HCT116 (cell line): ENCODE measurements at regions not wholly inside any gene's neighbourhood (a gene's known extent, or its start where the extent isn't known, plus 50 kb on each side); places are given as distances from the start of the nearest gene placed in this dataset.

Experiments
- ELF1 ChIP-seq: IDR thresholded peaks from 2 replicates; pipeline ENCODE4 v1.6.1; 2012; ENCODE audit warnings: low read depth, borderline replicate concordance
- EZH2 ChIP-seq: fragments of 200-600 bp; sonication (generic); IDR thresholded peaks from 2 replicates; pipeline ENCODE4 v1.6.1; 2017; ENCODE audit warnings: antibody characterized with exemption, mixed run types
- EZH2phosphoT487 ChIP-seq: fragments of 200-600 bp; IDR thresholded peaks from 2 replicates; pipeline ENCODE4 v1.6.1; 2018; ENCODE audit warnings: antibody characterized with exemption, borderline replicate concordance
- JUND ChIP-seq: IDR thresholded peaks from 2 replicates; pipeline ENCODE4 v1.6.1; 2012
- POLR2A ChIP-seq: IDR thresholded peaks from 2 replicates; pipeline ENCODE4 v1.7.0; 2011; ENCODE audit warnings: borderline replicate concordance; ENCODE audit not compliant: insufficient read depth, insufficient read length; ENCODE audit errors: extremely low read depth
- RAD21 ChIP-seq: IDR thresholded peaks from 2 replicates; pipeline ENCODE4 v1.6.1; 2012; ENCODE audit warnings: low read depth, mild to moderate bottlenecking
- TF ChIP-seq, protein P1 (sequence below), 3 experiments: fragments of 200-600 bp in 1 of 3; sonication (generic) in 1 of 3; IDR thresholded peaks in 2 of 3; conservative IDR thresholded peaks in 1 of 3; 2 replicates each; pipeline ENCODE4 v1.5.1; 2012 to 2017; ENCODE audit warnings: low read depth in 2 of 3, low read length in 2 of 3, antibody characterized with exemption in 1 of 3, borderline replicate concordance in 1 of 3, control low read depth in 1 of 3, mild to moderate bottlenecking in 1 of 3, mixed read lengths in 1 of 3, mixed run types in 1 of 3, moderate library complexity in 1 of 3; ENCODE audit not compliant: insufficient read depth in 1 of 3

- TF ChIP-seq JUND (no peak), EZH2phosphoT487 (no peak), POLR2A (no peak), RAD21 (peak; percentile 33; the same call in 1 of the 2 replicates), ELF1 (no peak), EZH2 (no peak)
- TF ChIP-seq, protein P1, sequence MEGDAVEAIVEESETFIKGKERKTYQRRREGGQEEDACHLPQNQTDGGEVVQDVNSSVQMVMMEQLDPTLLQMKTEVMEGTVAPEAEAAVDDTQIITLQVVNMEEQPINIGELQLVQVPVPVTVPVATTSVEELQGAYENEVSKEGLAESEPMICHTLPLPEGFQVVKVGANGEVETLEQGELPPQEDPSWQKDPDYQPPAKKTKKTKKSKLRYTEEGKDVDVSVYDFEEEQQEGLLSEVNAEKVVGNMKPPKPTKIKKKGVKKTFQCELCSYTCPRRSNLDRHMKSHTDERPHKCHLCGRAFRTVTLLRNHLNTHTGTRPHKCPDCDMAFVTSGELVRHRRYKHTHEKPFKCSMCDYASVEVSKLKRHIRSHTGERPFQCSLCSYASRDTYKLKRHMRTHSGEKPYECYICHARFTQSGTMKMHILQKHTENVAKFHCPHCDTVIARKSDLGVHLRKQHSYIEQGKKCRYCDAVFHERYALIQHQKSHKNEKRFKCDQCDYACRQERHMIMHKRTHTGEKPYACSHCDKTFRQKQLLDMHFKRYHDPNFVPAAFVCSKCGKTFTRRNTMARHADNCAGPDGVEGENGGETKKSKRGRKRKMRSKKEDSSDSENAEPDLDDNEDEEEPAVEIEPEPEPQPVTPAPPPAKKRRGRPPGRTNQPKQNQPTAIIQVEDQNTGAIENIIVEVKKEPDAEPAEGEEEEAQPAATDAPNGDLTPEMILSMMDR (IDR thresholded peaks at IDR 0.05 in 2 of 3, conservative IDR thresholded peaks at IDR 0.05 in 1 of 3; ENCODE audit: borderline replicate concordance in 1 of 3, insufficient read depth in 1 of 3, low read depth in 2 of 3, low read length in 2 of 3) = peak in 2 of 3 experiments; percentile 28 to 30; a peak in 2 of 6 replicates
These were observed 58.1 kb upstream of the DHRS4 start for GRCh38 chr14:23895480-23895879.
